K562 (cell line): ENCODE measurements at regions not wholly inside any gene's neighbourhood (a gene's known extent, or its start where the extent isn't known, plus 50 kb on each side); places are given as distances from the start of the nearest gene placed in this dataset.
A peak's percentile ranks its signal among the peaks of the same experiment; 100 is the strongest.

Source experiments
- CXXC5 ChIP-seq: fragments of 250-450 bp; sonication (Bioruptor Pico); IDR thresholded peaks from 2 replicates; pipeline ENCODE4 v1.8.0; 2022; ENCODE audit warnings: inconsistent platforms, mild to moderate bottlenecking, moderate library complexity
- DPF2 ChIP-seq: fragments of 450-650 bp; IDR thresholded peaks from 2 replicates; pipeline ENCODE4 v1.6.1; 2016
- E2F6 ChIP-seq, 2 experiments: IDR thresholded peaks; 2 replicates each; pipeline ENCODE4 v1.6.1; 2011; ENCODE audit warnings: borderline replicate concordance in 1 of 2, control low read depth in 1 of 2, low read depth in 1 of 2, low read length in 1 of 2, mild to moderate bottlenecking in 1 of 2, mixed read lengths in 1 of 2, moderate library complexity in 1 of 2; ENCODE audit not compliant: insufficient read depth in 1 of 2, insufficient read length in 1 of 2, poor library complexity in 1 of 2, severe bottlenecking in 1 of 2; ENCODE audit errors: extremely low read depth in 1 of 2
- HOXB6 ChIP-seq: fragments of 250-450 bp; sonication (Bioruptor Pico); IDR thresholded peaks from 2 replicates; pipeline ENCODE4 v1.5.1; 2022; ENCODE audit warnings: mild to moderate bottlenecking, borderline replicate concordance
- ID3 ChIP-seq, 2 experiments: fragments of 250-450 bp in 1 of 2; fragments of 450-650 bp in 1 of 2; sonication (Bioruptor Pico) in 1 of 2; IDR thresholded peaks; 2 replicates each; pipeline versions ENCODE4 v1.6.1 to v1.8.0; 2016 to 2021; ENCODE audit warnings: mild to moderate bottlenecking in 2 of 2, moderate library complexity in 2 of 2, missing compliant biosample characterization in 1 of 2, missing genetic modification characterization in 1 of 2
- LCOR ChIP-seq: sonication (generic); formaldehyde crosslinking; IDR thresholded peaks from 2 replicates; pipeline ENCODE4 v1.8.0; 2022; ENCODE audit warnings: mild to moderate bottlenecking, missing genetic modification reagents
- MAZ ChIP-seq, 2 experiments: fragments of 450-650 bp in 1 of 2; sonication (generic) in 1 of 2; formaldehyde crosslinking; IDR thresholded peaks in 1 of 2; conservative IDR thresholded peaks in 1 of 2; 2 replicates each; pipeline versions ENCODE4 v1.4.0 to v1.5.0; 2020; ENCODE audit warnings: mild to moderate bottlenecking in 1 of 2, missing genetic modification reagents in 1 of 2
- MYC ChIP-seq, 2 experiments: fragments of 250-450 bp in 1 of 2; sonication (Bioruptor Pico) in 1 of 2; IDR thresholded peaks; 2 replicates each; pipeline versions ENCODE4 v1.5.1 to v1.6.1; 2012 to 2021; ENCODE audit warnings: low read depth in 2 of 2, borderline replicate concordance in 1 of 2, improper control_type of control experiment in 1 of 2, low read length in 1 of 2, mild to moderate bottlenecking in 1 of 2, moderate library complexity in 1 of 2
- NCOA1 ChIP-seq: fragments of 450-650 bp; IDR thresholded peaks from 2 replicates; pipeline ENCODE4 v1.6.1; 2016; ENCODE audit warnings: low read depth
- NELFE ChIP-seq: IDR thresholded peaks from 2 replicates; pipeline ENCODE4 v1.6.1; 2011; ENCODE audit warnings: mild to moderate bottlenecking; ENCODE audit not compliant: insufficient read depth, insufficient read length
- RNF2 ChIP-seq: sonication (generic); IDR thresholded peaks from 2 replicates; pipeline ENCODE4 v1.6.1; 2016
- TAL1 ChIP-seq: fragments of 450-650 bp; IDR thresholded peaks from 2 replicates; pipeline ENCODE4 v1.6.1; 2016; ENCODE audit warnings: mild to moderate bottlenecking
- TFAP4 ChIP-seq: sonication (generic); formaldehyde crosslinking; IDR thresholded peaks from 2 replicates; pipeline ENCODE4 v1.8.0; 2022; ENCODE audit warnings: missing genetic modification reagents, mild to moderate bottlenecking, moderate library complexity, borderline replicate concordance
- ZBTB12 ChIP-seq: fragments of 250-450 bp; sonication (Bioruptor Pico); IDR thresholded peaks from 2 replicates; pipeline ENCODE4 v1.4.0; 2020
- ZBTB17 ChIP-seq: fragments of 450-650 bp; formaldehyde crosslinking; IDR thresholded peaks from 2 replicates; pipeline ENCODE4 v1.4.0; 2020; ENCODE audit warnings: mild to moderate bottlenecking
- ZEB2 ChIP-seq: fragments of 450-650 bp; IDR thresholded peaks from 2 replicates; pipeline ENCODE4 v1.6.1; 2016
- TF ChIP-seq, protein P1 (sequence below): fragments of 450-650 bp; IDR thresholded peaks from 2 replicates; pipeline ENCODE4 v1.6.1; 2016; ENCODE audit warnings: mild to moderate bottlenecking

- TF ChIP-seq, protein P1, sequence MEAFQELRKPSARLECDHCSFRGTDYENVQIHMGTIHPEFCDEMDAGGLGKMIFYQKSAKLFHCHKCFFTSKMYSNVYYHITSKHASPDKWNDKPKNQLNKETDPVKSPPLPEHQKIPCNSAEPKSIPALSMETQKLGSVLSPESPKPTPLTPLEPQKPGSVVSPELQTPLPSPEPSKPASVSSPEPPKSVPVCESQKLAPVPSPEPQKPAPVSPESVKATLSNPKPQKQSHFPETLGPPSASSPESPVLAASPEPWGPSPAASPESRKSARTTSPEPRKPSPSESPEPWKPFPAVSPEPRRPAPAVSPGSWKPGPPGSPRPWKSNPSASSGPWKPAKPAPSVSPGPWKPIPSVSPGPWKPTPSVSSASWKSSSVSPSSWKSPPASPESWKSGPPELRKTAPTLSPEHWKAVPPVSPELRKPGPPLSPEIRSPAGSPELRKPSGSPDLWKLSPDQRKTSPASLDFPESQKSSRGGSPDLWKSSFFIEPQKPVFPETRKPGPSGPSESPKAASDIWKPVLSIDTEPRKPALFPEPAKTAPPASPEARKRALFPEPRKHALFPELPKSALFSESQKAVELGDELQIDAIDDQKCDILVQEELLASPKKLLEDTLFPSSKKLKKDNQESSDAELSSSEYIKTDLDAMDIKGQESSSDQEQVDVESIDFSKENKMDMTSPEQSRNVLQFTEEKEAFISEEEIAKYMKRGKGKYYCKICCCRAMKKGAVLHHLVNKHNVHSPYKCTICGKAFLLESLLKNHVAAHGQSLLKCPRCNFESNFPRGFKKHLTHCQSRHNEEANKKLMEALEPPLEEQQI: peak; percentile 50; the same call in 1 of the 2 replicates
- TF ChIP-seq NCOA1 (no peak), ZBTB17 (CRISPR knock-in tag) (0 out of 2 replicates have a peak, but pooled peaks have one; percentile 59), E2F6 (IDR thresholded peaks at IDR 0.05; ENCODE audit: borderline replicate concordance in 1 of 2, extremely low read depth in 1 of 2, insufficient read depth in 1 of 2, insufficient read length in 1 of 2, low read depth in 1 of 2, low read length in 1 of 2, poor library complexity in 1 of 2, severe bottlenecking in 1 of 2) (peak; percentile 88 to 89), MAZ (CRISPR knock-in tag; conservative IDR thresholded peaks at IDR 0.05 in 1 of 2, IDR thresholded peaks at IDR 0.05 in 1 of 2) (peak; percentile 38 to 43; a peak in 2 of 4 replicates), ZEB2 (peak; percentile 56), MYC (IDR thresholded peaks at IDR 0.05; ENCODE audit: low read depth, low read length) (peak; percentile 87), MYC (CRISPR knock-in tag; IDR thresholded peaks at IDR 0.05; ENCODE audit: borderline replicate concordance, low read depth) (no peak), LCOR (peak; percentile 77; the same call in 1 of the 2 replicates), CXXC5 (CRISPR knock-in tag) (peak; percentile 75), TAL1 (peak; percentile 45), DPF2 (peak; percentile 51), NELFE (no peak), RNF2 (peak; percentile 81), HOXB6 (0 out of 2 replicates have a peak, but pooled peaks have one; percentile 10), ZBTB12 (CRISPR knock-in tag) (no peak), TFAP4 (CRISPR knock-in tag) (peak; percentile 82), ID3 (CRISPR knock-in tag; IDR thresholded peaks at IDR 0.05) (no peak), ID3 (tag; IDR thresholded peaks at IDR 0.05) (no peak)
Measured at GRCh38 chr7:47211519-47211973, 370.4 kb downstream of the TNS3 start (continued).
